Liver (tissue), 8 donors: ENCODE measurements at regions not wholly inside any gene's neighbourhood (a gene's known extent, or its start where the extent isn't known, plus 50 kb on each side); places are given as distances from the start of the nearest gene placed in this dataset.

ENCODE experiments used
- DNase-seq: peaks from one replicate; pipeline ENCODE4 v3.0.0-alpha.2; 2017; ENCODE audit warnings: low spot score
- H3K27ac ChIP-seq, 2 donors: one replicate each; pipeline ENCODE4 v1.7.0; 2013; ENCODE audit warnings: inconsistent platforms in 2 of 2, low read length in 2 of 2, control low read depth in 1 of 2, low read depth in 1 of 2, mild to moderate bottlenecking in 1 of 2
- H3K27me3 ChIP-seq, 4 donors: one replicate each; pipeline versions ENCODE4 v1.6.1 to v1.7.0; 2013; ENCODE audit warnings: low read length in 3 of 4, inconsistent platforms in 1 of 4, mild to moderate bottlenecking in 1 of 4, moderate library complexity in 1 of 4; ENCODE audit not compliant: control insufficient read depth in 4 of 4, insufficient read depth in 4 of 4
- H3K36me3 ChIP-seq, 4 donors: one replicate each; pipeline versions ENCODE4 v1.6.1 to v1.7.0; 2013; ENCODE audit warnings: low read length in 3 of 4, mild to moderate bottlenecking in 3 of 4, low read depth in 1 of 4, moderate library complexity in 1 of 4; ENCODE audit not compliant: control insufficient read depth in 4 of 4, insufficient read depth in 3 of 4
- H3K4me1 ChIP-seq, 4 donors: one replicate each; pipeline versions ENCODE4 v1.6.1 to v1.7.0; 2013; ENCODE audit warnings: low read length in 3 of 4, mild to moderate bottlenecking in 3 of 4, moderate library complexity in 1 of 4; ENCODE audit not compliant: control insufficient read depth in 4 of 4, insufficient read depth in 4 of 4
- H3K4me3 ChIP-seq, 3 donors: one replicate each; pipeline versions ENCODE4 v1.6.1 to v1.7.0; 2013; ENCODE audit warnings: low read length in 3 of 3, control low read depth in 1 of 3, low read depth in 1 of 3, mild to moderate bottlenecking in 1 of 3
- H3K9ac ChIP-seq, 2 donors: one replicate each; pipeline ENCODE4 v1.7.0; 2013; ENCODE audit warnings: low read length in 2 of 2, mild to moderate bottlenecking in 2 of 2, moderate library complexity in 2 of 2, control low read depth in 1 of 2, low read depth in 1 of 2
- H3K9me3 ChIP-seq, 4 donors: one replicate each; pipeline versions ENCODE4 v1.6.1 to v1.7.0; 2013; ENCODE audit warnings: low read length in 3 of 4; ENCODE audit not compliant: control insufficient read depth in 4 of 4
- EGR1 ChIP-seq, 2 donors: IDR thresholded peaks; 2 replicates each; pipeline ENCODE4 v1.6.1; 2016 to 2018; ENCODE audit warnings: antibody characterized with exemption in 2 of 2, low read depth in 2 of 2
- FOXA1 ChIP-seq: IDR thresholded peaks from 2 replicates; pipeline ENCODE4 v1.6.1; 2016; ENCODE audit warnings: antibody characterized with exemption
- FOXA2 ChIP-seq: IDR thresholded peaks from 2 replicates; pipeline ENCODE4 v1.6.1; 2016; ENCODE audit warnings: antibody characterized with exemption
- GABPA ChIP-seq, 2 donors: IDR thresholded peaks in 1 of 2; conservative IDR thresholded peaks in 1 of 2; 2 replicates each; pipeline ENCODE4 v1.6.1; 2016; ENCODE audit warnings: antibody characterized with exemption in 2 of 2, mild to moderate bottlenecking in 1 of 2, moderate library complexity in 1 of 2
- HNF4A ChIP-seq, 2 donors: conservative IDR thresholded peaks; 2 replicates each; pipeline ENCODE4 v1.6.1; 2016; ENCODE audit warnings: antibody characterized with exemption in 2 of 2, mild to moderate bottlenecking in 2 of 2
- JUND ChIP-seq, 2 donors: IDR thresholded peaks; 2 replicates each; pipeline ENCODE4 v1.6.1; 2016; ENCODE audit warnings: antibody characterized with exemption in 2 of 2
- RXRA ChIP-seq, 2 donors: IDR thresholded peaks; 2 replicates each; pipeline ENCODE4 v1.6.1; 2017 to 2018; ENCODE audit warnings: antibody characterized with exemption in 2 of 2, mild to moderate bottlenecking in 1 of 2
- TAF1 ChIP-seq: conservative IDR thresholded peaks from 2 replicates; pipeline ENCODE4 v1.6.1; 2016; ENCODE audit warnings: antibody characterized with exemption, mild to moderate bottlenecking
- YY1 ChIP-seq: IDR thresholded peaks from 2 replicates; pipeline ENCODE4 v1.6.1; 2016; ENCODE audit warnings: antibody characterized with exemption, mild to moderate bottlenecking
- WGBS: extraction: QIAGEN DNeasy Blood & Tissue Kit; methylation state at CpG from one replicate; pipeline ENCODE4 v1.1.7; 2013; 5-methylcytosine and 5-hydroxymethylcytosine counted together
- TF ChIP-seq, protein P1 (sequence below): IDR thresholded peaks from 2 replicates; pipeline ENCODE4 v1.6.1; 2016; ENCODE audit warnings: antibody characterized with exemption
- TF ChIP-seq, protein P2 (sequence below): fragments of 150-350 bp; IDR thresholded peaks from 2 replicates; pipeline ENCODE4 v1.5.1; 2017; ENCODE audit warnings: improper control_type of control experiment, low read depth, low read length; ENCODE audit not compliant: missing input control
- TF ChIP-seq, protein P3 (sequence below): IDR thresholded peaks from 2 replicates; pipeline ENCODE4 v1.6.1; 2016; ENCODE audit warnings: antibody characterized with exemption
- donor health status: healthy.
- donor health status: healthy.
- donor health status: healthy.
- donor health status: healthy.
- donor health status: healthy.

GRCh38 chr17:73782231-73782630, 138.0 kb upstream of the SDK2 start:
- Histone ChIP-seq H3K9me3 (no peaks in the 10 kb centered on the region), H3K27ac (no peak overlapping the region), H3K36me3 (no peaks in the 10 kb centered on the region), H3K4me3 (no peak overlapping the region), H3K9ac (no peak overlapping the region), H3K4me1 (no peaks in the 10 kb centered on the region), H3K27me3 (no peaks in the 10 kb centered on the region)
- no peak for TF ChIP-seq TAF1
- no peak for TF ChIP-seq YY1
- TF ChIP-seq FOXA2 = no peak
- TF ChIP-seq HNF4A (conservative IDR thresholded peaks at IDR 0.05) = no peak
- no peak for TF ChIP-seq GABPA (IDR thresholded peaks at IDR 0.05 in 1 of 2, conservative IDR thresholded peaks at IDR 0.05 in 1 of 2)
- TF ChIP-seq, protein P1, sequence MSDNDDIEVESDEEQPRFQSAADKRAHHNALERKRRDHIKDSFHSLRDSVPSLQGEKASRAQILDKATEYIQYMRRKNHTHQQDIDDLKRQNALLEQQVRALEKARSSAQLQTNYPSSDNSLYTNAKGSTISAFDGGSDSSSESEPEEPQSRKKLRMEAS = no peak
- no peak for TF ChIP-seq RXRA (IDR thresholded peaks at IDR 0.05)
- TF ChIP-seq, protein P2, sequence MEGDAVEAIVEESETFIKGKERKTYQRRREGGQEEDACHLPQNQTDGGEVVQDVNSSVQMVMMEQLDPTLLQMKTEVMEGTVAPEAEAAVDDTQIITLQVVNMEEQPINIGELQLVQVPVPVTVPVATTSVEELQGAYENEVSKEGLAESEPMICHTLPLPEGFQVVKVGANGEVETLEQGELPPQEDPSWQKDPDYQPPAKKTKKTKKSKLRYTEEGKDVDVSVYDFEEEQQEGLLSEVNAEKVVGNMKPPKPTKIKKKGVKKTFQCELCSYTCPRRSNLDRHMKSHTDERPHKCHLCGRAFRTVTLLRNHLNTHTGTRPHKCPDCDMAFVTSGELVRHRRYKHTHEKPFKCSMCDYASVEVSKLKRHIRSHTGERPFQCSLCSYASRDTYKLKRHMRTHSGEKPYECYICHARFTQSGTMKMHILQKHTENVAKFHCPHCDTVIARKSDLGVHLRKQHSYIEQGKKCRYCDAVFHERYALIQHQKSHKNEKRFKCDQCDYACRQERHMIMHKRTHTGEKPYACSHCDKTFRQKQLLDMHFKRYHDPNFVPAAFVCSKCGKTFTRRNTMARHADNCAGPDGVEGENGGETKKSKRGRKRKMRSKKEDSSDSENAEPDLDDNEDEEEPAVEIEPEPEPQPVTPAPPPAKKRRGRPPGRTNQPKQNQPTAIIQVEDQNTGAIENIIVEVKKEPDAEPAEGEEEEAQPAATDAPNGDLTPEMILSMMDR = no peak
- no peak for TF ChIP-seq EGR1 (IDR thresholded peaks at IDR 0.05; ENCODE audit: low read depth in 2 of 2)
- TF ChIP-seq JUND (IDR thresholded peaks at IDR 0.05) = no peak
- TF ChIP-seq, protein P3, sequence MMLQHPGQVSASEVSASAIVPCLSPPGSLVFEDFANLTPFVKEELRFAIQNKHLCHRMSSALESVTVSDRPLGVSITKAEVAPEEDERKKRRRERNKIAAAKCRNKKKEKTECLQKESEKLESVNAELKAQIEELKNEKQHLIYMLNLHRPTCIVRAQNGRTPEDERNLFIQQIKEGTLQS = no peak
- no peak for TF ChIP-seq FOXA1
- WGBS = 63% methylated on average over 6 of the region's 6 CpGs
- no peak for DNase-seq

- no peak overlapping the region for H3K27ac ChIP-seq
- no peak for DNase-seq
- WGBS = 78% methylated on average over 11 of the region's 11 CpGs
- H3K4me1 ChIP-seq = no peaks in the 10 kb centered on the region
- no peaks in the 10 kb centered on the region for H3K36me3 ChIP-seq
- no peaks in the 10 kb centered on the region for H3K9me3 ChIP-seq
- H3K4me3 ChIP-seq = no peak overlapping the region
- TF ChIP-seq FOXA1 (no peak), RXRA (IDR thresholded peaks at IDR 0.05) (no peak), YY1 (no peak)
- TF ChIP-seq, protein P2 = no peak
- TF ChIP-seq, protein P3 = no peak
- TF ChIP-seq, protein P1 = no peak
- no peaks in the 10 kb centered on the region for H3K27me3 ChIP-seq
- H3K9ac ChIP-seq = no peak overlapping the region
These were observed 138.6 kb upstream of the SDK2 start for GRCh38 chr17:73782641-73783381.
